ENCODE measurements at regions not wholly inside any gene's neighbourhood (a gene's known extent, or its start where the extent isn't known, plus 50 kb on each side); places are given as distances from the start of the nearest gene placed in this dataset.

- TF ChIP-seq, protein P1, sequence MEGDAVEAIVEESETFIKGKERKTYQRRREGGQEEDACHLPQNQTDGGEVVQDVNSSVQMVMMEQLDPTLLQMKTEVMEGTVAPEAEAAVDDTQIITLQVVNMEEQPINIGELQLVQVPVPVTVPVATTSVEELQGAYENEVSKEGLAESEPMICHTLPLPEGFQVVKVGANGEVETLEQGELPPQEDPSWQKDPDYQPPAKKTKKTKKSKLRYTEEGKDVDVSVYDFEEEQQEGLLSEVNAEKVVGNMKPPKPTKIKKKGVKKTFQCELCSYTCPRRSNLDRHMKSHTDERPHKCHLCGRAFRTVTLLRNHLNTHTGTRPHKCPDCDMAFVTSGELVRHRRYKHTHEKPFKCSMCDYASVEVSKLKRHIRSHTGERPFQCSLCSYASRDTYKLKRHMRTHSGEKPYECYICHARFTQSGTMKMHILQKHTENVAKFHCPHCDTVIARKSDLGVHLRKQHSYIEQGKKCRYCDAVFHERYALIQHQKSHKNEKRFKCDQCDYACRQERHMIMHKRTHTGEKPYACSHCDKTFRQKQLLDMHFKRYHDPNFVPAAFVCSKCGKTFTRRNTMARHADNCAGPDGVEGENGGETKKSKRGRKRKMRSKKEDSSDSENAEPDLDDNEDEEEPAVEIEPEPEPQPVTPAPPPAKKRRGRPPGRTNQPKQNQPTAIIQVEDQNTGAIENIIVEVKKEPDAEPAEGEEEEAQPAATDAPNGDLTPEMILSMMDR (conservative IDR thresholded peaks at IDR 0.05) = no peak
- TF ChIP-seq EZH2 (IDR thresholded peaks at IDR 0.05; ENCODE audit: low read depth) = no peak
Observed at GRCh38 chr10:107230887-107231286, 66.4 kb upstream of the SORCS1 start.

Measured in PC-9 (cell line).